K562 (cell line): ENCODE measurements at regions not wholly inside any gene's neighbourhood (a gene's known extent, or its start where the extent isn't known, plus 50 kb on each side); places are given as distances from the start of the nearest gene placed in this dataset.

ENCODE experiments used
- ATAC-seq: fragments of 200-7000 bp; cut with Tn5 transposase; 3 replicates; pipeline ENCODE4 v1.9.1; 2020; ENCODE audit warnings: moderate library complexity
- BruUV-seq: library from RNA; stranded (reverse); fragments of 400-500 nt; replicated peaks from 2 replicates; lab custom pipeline; 2021; lab: Mats Ljungman, UMichigan
- CTCF ChIA-PET: fragments of 300-600 bp; formaldehyde crosslinking; extraction: SDS; loops from one replicate; lab custom pipeline; 2021; ENCODE audit warnings: low intra/inter-chr PET ratio; lab: Yijun Ruan, JAX
- POLR2A ChIA-PET: fragments of 300-600, 350-650 bp; sonication (Branson Sonifier 250); formaldehyde crosslinking; extraction: SDS; loops from one replicate; lab custom pipeline; 2021; ENCODE audit warnings: antibody characterized with exemption, inconsistent platforms; lab: Yijun Ruan, JAX
- DNase-seq, 4 experiments: peaks; one replicate each; pipeline versions ENCODE4 v3.0.0 to v3.0.0-alpha.2; 2011 to 2018; ENCODE audit warnings: low spot score in 3 of 4, mixed read lengths in 3 of 4; ENCODE audit errors: extremely low read depth in 1 of 4
- FAIRE-seq: peaks from 2 replicates; lab custom pipeline; 2011; peaks lifted over from hg19 to GRCh38; lab: Jason Lieb, UNC
- H2AFZ ChIP-seq: 2 replicates; pipeline ENCODE4 v1.6.0; 2011; ENCODE audit warnings: low read depth, low read length, control low read depth, inconsistent platforms
- H3K27ac ChIP-seq: fragments of 200-600 bp; 3 replicates; pipeline ENCODE4 v1.8.0; 2011; ENCODE audit warnings: low read depth, mild to moderate bottlenecking, control low read depth, inconsistent platforms, low read length, moderate library complexity, mixed read lengths; ENCODE audit errors: extremely low read depth
- H3K27me3 ChIP-seq, 2 experiments: fragments of 300-600 bp in 1 of 2; 2 replicates in 1 of 2; 3 replicates in 1 of 2; pipeline versions ENCODE4 v1.6.0 to v1.8.0; 2011; ENCODE audit warnings: inconsistent platforms in 2 of 2, low read length in 2 of 2, mild to moderate bottlenecking in 1 of 2, mixed read lengths in 1 of 2, moderate library complexity in 1 of 2; ENCODE audit not compliant: control insufficient read depth in 2 of 2, insufficient read depth in 2 of 2
- H3K36me3 ChIP-seq: fragments of 300-600 bp; 3 replicates; pipeline ENCODE4 v1.8.0; 2011; ENCODE audit warnings: mild to moderate bottlenecking, low read length, inconsistent platforms; ENCODE audit not compliant: control insufficient read depth, insufficient read depth
- H3K4me1 ChIP-seq, 2 experiments: fragments of 200-600 bp in 1 of 2; replicated peaks in 1 of 2; 2 replicates in 1 of 2; 3 replicates in 1 of 2; pipeline versions ENCODE4 v1.5.1 to v1.8.0; 2011; ENCODE audit warnings: inconsistent platforms in 2 of 2, low read length in 2 of 2, mild to moderate bottlenecking in 1 of 2, mixed read lengths in 1 of 2, moderate library complexity in 1 of 2; ENCODE audit not compliant: control insufficient read depth in 2 of 2, insufficient read depth in 2 of 2
- H3K4me2 ChIP-seq: 2 replicates; pipeline ENCODE4 v1.6.1; 2011; ENCODE audit warnings: low read length, control low read depth, inconsistent platforms, mixed read lengths; ENCODE audit not compliant: insufficient read depth
- H3K4me3 ChIP-seq: fragments of 200-600 bp; sonication (generic), shearing (Covaris generic); 2 replicates; pipeline ENCODE4 v1.5.1; 2016; ENCODE audit warnings: control low read depth, inconsistent platforms
- H3K79me2 ChIP-seq: fragments of 200-600 bp; 3 replicates; pipeline ENCODE4 v1.8.0; 2011; ENCODE audit warnings: low read length, inconsistent platforms; ENCODE audit not compliant: control insufficient read depth, insufficient read depth
- H3K9ac ChIP-seq, 2 experiments: 2 replicates each; pipeline versions ENCODE4 v1.6.0 to v1.6.1; 2011; ENCODE audit warnings: low read depth in 2 of 2, low read length in 2 of 2, control low read depth in 1 of 2, inconsistent platforms in 1 of 2, mild to moderate bottlenecking in 1 of 2, mixed read lengths in 1 of 2; ENCODE audit not compliant: insufficient read depth in 1 of 2
- H3K9me1 ChIP-seq: one replicate; pipeline ENCODE4 v1.6.0; 2011; ENCODE audit warnings: inconsistent platforms, mild to moderate bottlenecking, low read length, moderate library complexity; ENCODE audit not compliant: control insufficient read depth, insufficient read depth
- H3K9me3 ChIP-seq: replicated peaks from 2 replicates; pipeline ENCODE4 v1.5.1; 2011; ENCODE audit warnings: low read depth, low read length, inconsistent platforms; ENCODE audit not compliant: control insufficient read depth, insufficient read depth
- H4K20me1 ChIP-seq: replicated peaks from 2 replicates; pipeline ENCODE4 v1.6.1; 2011; ENCODE audit warnings: low read length, inconsistent platforms, mixed read lengths; ENCODE audit not compliant: control insufficient read depth, insufficient read depth
- BHLHE40 ChIP-seq: IDR thresholded peaks from 2 replicates; pipeline ENCODE4 v1.6.1; 2011; ENCODE audit warnings: low read length, improper control_type of control experiment
- CBX1 ChIP-seq: sonication (generic); IDR thresholded peaks from 2 replicates; pipeline ENCODE4 v1.6.1; 2016; ENCODE audit warnings: antibody characterized with exemption, low read depth, mild to moderate bottlenecking
- EGR1 ChIP-seq: fragments of 450-650 bp; conservative IDR thresholded peaks from 2 replicates; pipeline ENCODE4 v1.6.1; 2017; ENCODE audit warnings: mild to moderate bottlenecking
- GATAD2B ChIP-seq: fragments of 450-650 bp; IDR thresholded peaks from 2 replicates; pipeline ENCODE4 v1.6.1; 2017; ENCODE audit warnings: mild to moderate bottlenecking, borderline replicate concordance
- HDAC3 ChIP-seq: fragments of 450-650 bp; IDR thresholded peaks from 2 replicates; pipeline ENCODE4 v1.6.1; 2018; ENCODE audit warnings: borderline replicate concordance, mild to moderate bottlenecking, moderate library complexity; ENCODE audit not compliant: partially characterized antibody
- HDAC6 ChIP-seq: IDR thresholded peaks from 2 replicates; pipeline ENCODE4 v1.6.1; 2012; ENCODE audit warnings: low read depth, mild to moderate bottlenecking, control low read depth, inconsistent platforms, low read length, moderate library complexity
- HIVEP1 ChIP-seq: fragments of 250-450 bp; sonication (Bioruptor Pico); IDR thresholded peaks from 2 replicates; pipeline ENCODE4 v1.4.0; 2020; ENCODE audit warnings: mild to moderate bottlenecking
- ILF3 ChIP-seq: fragments of 450-650 bp; IDR thresholded peaks from 2 replicates; pipeline ENCODE4 v1.6.1; 2018; ENCODE audit warnings: antibody characterized with exemption, mild to moderate bottlenecking, moderate library complexity, borderline replicate concordance
- MBD2 ChIP-seq: sonication (generic); IDR thresholded peaks from 2 replicates; pipeline ENCODE4 v1.6.1; 2016; ENCODE audit warnings: low read depth, borderline replicate concordance
- NFIX ChIP-seq: fragments of 250-450 bp; sonication (Bioruptor Pico); IDR thresholded peaks from 2 replicates; pipeline ENCODE4 v1.4.0; 2020; ENCODE audit warnings: low read depth, mild to moderate bottlenecking, moderate library complexity
- NONO ChIP-seq, 2 experiments: fragments of 200-400 bp in 1 of 2; fragments of 450-650 bp in 1 of 2; formaldehyde crosslinking in 1 of 2; IDR thresholded peaks; 2 replicates each; pipeline ENCODE4 v1.6.1; 2017; ENCODE audit warnings: low read depth in 2 of 2, mild to moderate bottlenecking in 2 of 2, moderate library complexity in 2 of 2, low read length in 1 of 2
- OTX1 ChIP-seq: fragments of 450-650 bp; formaldehyde crosslinking; IDR thresholded peaks from 2 replicates; pipeline ENCODE4 v1.4.0; 2022; ENCODE audit warnings: mild to moderate bottlenecking
- RUNX1 ChIP-seq: sonication (generic); IDR thresholded peaks from 2 replicates; pipeline ENCODE4 v1.6.1; 2016; ENCODE audit warnings: antibody characterized with exemption, low read depth
- ZNF143 ChIP-seq: sonication (generic); formaldehyde crosslinking; IDR thresholded peaks from 2 replicates; pipeline ENCODE4 v1.9.0; 2022; ENCODE audit warnings: mild to moderate bottlenecking, missing genetic modification reagents
- ZNF24 ChIP-seq: fragments of 450-650 bp; IDR thresholded peaks from 2 replicates; pipeline ENCODE4 v1.6.1; 2016
- WGBS: fragments of 100-300 bp; shearing (Covaris generic); methylation state at CpG from one replicate; pipeline ENCODE4 v1.1.6; 2016; ENCODE audit warnings: low coverage, mixed read lengths; ENCODE audit not compliant: insufficient coverage; ENCODE audit errors: missing lambda C conversion rate; 5-methylcytosine and 5-hydroxymethylcytosine counted together
- in situ Hi-C: fragments of 300-500 bp; cut with MboI; formaldehyde crosslinking; loops from 4 replicates; pipeline ENCODE4 v1.15.0; 2018; ENCODE audit warnings: inconsistent platforms, mixed read lengths
- intact Hi-C: fragments of 100-400 bp; cut with micrococcal nuclease; formaldehyde crosslinking; loops from 2 replicates; pipeline ENCODE4 v1.14.2; 2022
- TF ChIP-seq, protein P1 (sequence below): fragments of 450-650 bp; formaldehyde crosslinking; IDR thresholded peaks from 2 replicates; pipeline ENCODE4 v1.4.0; 2020; ENCODE audit warnings: mild to moderate bottlenecking, moderate library complexity
- TF ChIP-seq, protein P2 (sequence below): fragments of 200-800 bp; sonication (Bioruptor generic); IDR thresholded peaks from 2 replicates; pipeline ENCODE4 v1.6.1; 2017; ENCODE audit warnings: missing genetic modification characterization, missing compliant biosample characterization

DNA sequence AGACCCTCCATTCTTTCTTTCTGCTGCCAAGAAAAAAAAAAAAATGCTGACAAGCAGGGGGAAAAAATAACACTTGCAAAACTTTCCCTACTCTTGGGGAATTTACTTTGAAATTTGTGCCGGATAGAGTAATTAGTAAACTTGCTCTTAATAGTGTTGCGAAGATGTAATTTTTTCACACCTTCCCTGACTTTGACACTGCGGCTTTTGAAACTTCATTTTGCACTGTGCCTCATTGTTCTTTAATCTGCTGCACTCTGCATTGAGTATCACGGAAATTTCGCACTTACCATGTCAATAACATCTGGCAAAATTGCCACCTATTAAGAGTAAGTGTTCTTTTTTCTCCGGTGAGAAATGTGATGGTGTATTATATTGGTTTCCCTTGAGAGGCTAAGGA is 596.1 kb downstream of the VRK1 start (continued):
- no peak for TF ChIP-seq ILF3
- TF ChIP-seq OTX1 (CRISPR knock-in tag), result no peak
- no peak for TF ChIP-seq HDAC3
- TF ChIP-seq HIVEP1 (CRISPR knock-in tag), result no peak

DNA sequence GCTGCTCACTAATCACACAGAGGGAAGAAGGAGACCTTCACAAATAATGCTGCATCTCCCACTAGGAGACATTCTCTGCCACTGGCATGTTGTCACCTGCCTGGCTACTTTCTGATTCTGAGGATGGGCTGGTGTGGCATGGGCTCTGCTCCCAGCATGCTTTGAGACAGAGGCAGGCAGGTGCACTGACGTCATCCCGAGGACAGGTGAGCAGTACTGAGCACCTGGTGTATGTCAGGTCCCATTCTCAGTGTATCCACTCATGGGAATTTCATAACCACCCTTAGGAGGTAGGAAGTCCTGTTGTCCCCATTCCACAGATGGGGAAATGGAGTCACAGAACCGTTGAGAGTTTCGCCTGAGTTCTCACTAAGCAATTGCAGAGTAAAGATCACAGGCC is 597.9 kb downstream of the VRK1 start:
- 0% methylated on average over 3 of the region's 4 CpGs for WGBS
- FAIRE-seq, result no peak
- no TSS peak for BruUV-seq

More for the DNA sequence above, 597.9 kb downstream of the VRK1 start:
- H3K9me1 ChIP-seq, result no peaks in the 10 kb centered on the region
- no peak overlapping the region for H3K4me2 ChIP-seq
- ChIA-PET POLR2A (no interaction called here), CTCF (no interaction called here)
- ATAC-seq, result no peak
- intact Hi-C loops, result no loop called here
- TF ChIP-seq ZNF143 (CRISPR knock-in tag), result no peak
- TF ChIP-seq, protein P1, sequence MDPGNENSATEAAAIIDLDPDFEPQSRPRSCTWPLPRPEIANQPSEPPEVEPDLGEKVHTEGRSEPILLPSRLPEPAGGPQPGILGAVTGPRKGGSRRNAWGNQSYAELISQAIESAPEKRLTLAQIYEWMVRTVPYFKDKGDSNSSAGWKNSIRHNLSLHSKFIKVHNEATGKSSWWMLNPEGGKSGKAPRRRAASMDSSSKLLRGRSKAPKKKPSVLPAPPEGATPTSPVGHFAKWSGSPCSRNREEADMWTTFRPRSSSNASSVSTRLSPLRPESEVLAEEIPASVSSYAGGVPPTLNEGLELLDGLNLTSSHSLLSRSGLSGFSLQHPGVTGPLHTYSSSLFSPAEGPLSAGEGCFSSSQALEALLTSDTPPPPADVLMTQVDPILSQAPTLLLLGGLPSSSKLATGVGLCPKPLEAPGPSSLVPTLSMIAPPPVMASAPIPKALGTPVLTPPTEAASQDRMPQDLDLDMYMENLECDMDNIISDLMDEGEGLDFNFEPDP (CRISPR knock-in tag), result no peak
- TF ChIP-seq CBX1, result no peak
- TF ChIP-seq HDAC6, result no peak
- no peak for TF ChIP-seq NONO (IDR thresholded peaks at IDR 0.05; ENCODE audit: low read depth in 2 of 2, low read length in 1 of 2)
- no peak for TF ChIP-seq ZNF24
- no peak for TF ChIP-seq EGR1
- no peak for TF ChIP-seq GATAD2B
- no peak for TF ChIP-seq MBD2
- TF ChIP-seq BHLHE40, result no peak
- no peak for TF ChIP-seq RUNX1
- TF ChIP-seq NFIX (CRISPR knock-in tag), result no peak
- TF ChIP-seq, protein P2, sequence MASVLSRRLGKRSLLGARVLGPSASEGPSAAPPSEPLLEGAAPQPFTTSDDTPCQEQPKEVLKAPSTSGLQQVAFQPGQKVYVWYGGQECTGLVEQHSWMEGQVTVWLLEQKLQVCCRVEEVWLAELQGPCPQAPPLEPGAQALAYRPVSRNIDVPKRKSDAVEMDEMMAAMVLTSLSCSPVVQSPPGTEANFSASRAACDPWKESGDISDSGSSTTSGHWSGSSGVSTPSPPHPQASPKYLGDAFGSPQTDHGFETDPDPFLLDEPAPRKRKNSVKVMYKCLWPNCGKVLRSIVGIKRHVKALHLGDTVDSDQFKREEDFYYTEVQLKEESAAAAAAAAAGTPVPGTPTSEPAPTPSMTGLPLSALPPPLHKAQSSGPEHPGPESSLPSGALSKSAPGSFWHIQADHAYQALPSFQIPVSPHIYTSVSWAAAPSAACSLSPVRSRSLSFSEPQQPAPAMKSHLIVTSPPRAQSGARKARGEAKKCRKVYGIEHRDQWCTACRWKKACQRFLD (CRISPR knock-in tag), result no peak
- TF ChIP-seq ILF3, result no peak
- H2AFZ ChIP-seq, result no peak overlapping the region
- H3K79me2 ChIP-seq, result no peaks in the 10 kb centered on the region
- H4K20me1 ChIP-seq, result no peaks in the 10 kb centered on the region
- H3K27ac ChIP-seq, result no peak overlapping the region
- no peaks in the 10 kb centered on the region for H3K36me3 ChIP-seq
- no peaks in the 10 kb centered on the region for H3K9me3 ChIP-seq
- H3K27me3 ChIP-seq, result no peaks in the 10 kb centered on the region
- no peak overlapping the region for H3K4me3 ChIP-seq
- no peak for DNase-seq
- in situ Hi-C loops, result no loop called here
- H3K9ac ChIP-seq, result no peak overlapping the region
- no peaks in the 10 kb centered on the region for H3K4me1 ChIP-seq
